A549 (cell line): ENCODE measurements at regions not wholly inside any gene's neighbourhood (a gene's known extent, or its start where the extent isn't known, plus 50 kb on each side); places are given as distances from the start of the nearest gene placed in this dataset.

Experiments
- ATAC-seq, 2 experiments: fragments of 200-7000 bp in 1 of 2; fragments of >200 bp in 1 of 2; cut with Nextera tagmentation in 1 of 2; cut with Tn5 transposase in 1 of 2; 3 replicates each; pipeline versions ENCODE4 v1.8.0 to v1.9.1; 2018 to 2020; ENCODE audit warnings: mild to moderate bottlenecking in 1 of 2, moderate library complexity in 1 of 2
- CTCF ChIA-PET: fragments of 300-600 bp; sonication (Branson Sonifier 250); formaldehyde crosslinking; extraction: SDS; loops from one replicate; lab custom pipeline; 2021; ENCODE audit warnings: antibody characterized with exemption, inconsistent platforms; lab: Yijun Ruan, JAX
- POLR2A ChIA-PET: fragments of 350-600 bp; formaldehyde crosslinking; extraction: SDS; loops from one replicate; lab custom pipeline; 2021; ENCODE audit warnings: antibody characterized with exemption, inconsistent platforms; lab: Yijun Ruan, JAX
- DNase-seq, 2 experiments: peaks; one replicate each; pipeline versions ENCODE4 v3.0.0 to v3.0.0-alpha.2; 2011 to 2016; ENCODE audit warnings: low read depth in 1 of 2, low spot score in 1 of 2
- FAIRE-seq: peaks from 2 replicates; lab custom pipeline; 2011; peaks lifted over from hg19 to GRCh38; lab: Jason Lieb, UNC
- H3K27ac ChIP-seq, 2 experiments: fragments of >200 bp; sonication (Bioruptor Twin); formaldehyde crosslinking; 3 replicates each; pipeline ENCODE4 v1.5.1; 2016 to 2017
- H3K4me1 ChIP-seq: fragments of >200 bp; sonication (Bioruptor Twin); formaldehyde crosslinking; 3 replicates; pipeline ENCODE4 v1.6.1; 2016
- H3K4me2 ChIP-seq: fragments of >200 bp; sonication (Bioruptor Twin); formaldehyde crosslinking; 3 replicates; pipeline ENCODE4 v1.6.1; 2016
- H3K4me3 ChIP-seq: fragments of >200 bp; sonication (Bioruptor Twin); formaldehyde crosslinking; 3 replicates; pipeline ENCODE4 v1.5.1; 2016
- H3K9me3 ChIP-seq: fragments of >200 bp; sonication (Bioruptor Twin); formaldehyde crosslinking; 3 replicates; pipeline ENCODE4 v1.6.1; 2016
- GATA3 ChIP-seq: IDR thresholded peaks from 2 replicates; pipeline ENCODE4 v1.6.1; 2012; ENCODE audit warnings: borderline replicate concordance
- HES2 ChIP-seq: fragments of >200 bp; sonication (Bioruptor Twin); formaldehyde crosslinking; IDR thresholded peaks from 2 replicates; pipeline ENCODE4 v1.6.1; 2016
- HEYL ChIP-seq: fragments of 250-450 bp; sonication (Bioruptor Pico); IDR thresholded peaks from 2 replicates; pipeline ENCODE4 v1.8.0; 2021; ENCODE audit warnings: mild to moderate bottlenecking, moderate library complexity
- KDM1A ChIP-seq: fragments of 200-600 bp; sonication (generic); IDR thresholded peaks from 2 replicates; pipeline ENCODE4 v1.6.1; 2016; ENCODE audit warnings: low read depth, mild to moderate bottlenecking
- KDM5A ChIP-seq: fragments of 200-600 bp; sonication (generic); IDR thresholded peaks from 2 replicates; pipeline ENCODE4 v1.6.1; 2016; ENCODE audit warnings: antibody characterized with exemption, mild to moderate bottlenecking
- MAFK ChIP-seq: fragments of 450-650 bp; IDR thresholded peaks from 2 replicates; pipeline ENCODE4 v1.6.1; 2014; ENCODE audit not compliant: partially characterized antibody
- NPAS2 ChIP-seq: fragments of 250-450 bp; sonication (Bioruptor Pico); IDR thresholded peaks from 2 replicates; pipeline ENCODE4 v1.8.0; 2022; ENCODE audit warnings: mild to moderate bottlenecking, moderate library complexity, borderline replicate concordance
- RARB ChIP-seq: fragments of 250-450 bp; sonication (Bioruptor Pico); IDR thresholded peaks from 2 replicates; pipeline ENCODE4 v1.8.0; 2021; ENCODE audit warnings: mild to moderate bottlenecking, moderate library complexity
- REST ChIP-seq: fragments of 200-600 bp; sonication (generic); IDR thresholded peaks from 2 replicates; pipeline ENCODE4 v1.6.1; 2016; ENCODE audit warnings: antibody characterized with exemption, mild to moderate bottlenecking, moderate library complexity
- RFX5 ChIP-seq: fragments of 450-650 bp; IDR thresholded peaks from 2 replicates; pipeline ENCODE4 v1.7.1; 2014; ENCODE audit warnings: antibody characterized with exemption, mild to moderate bottlenecking, moderate library complexity
- SREBF2 ChIP-seq: fragments of 450-650 bp; IDR thresholded peaks from 2 replicates; pipeline ENCODE4 v1.6.1; 2014; ENCODE audit warnings: mild to moderate bottlenecking, moderate library complexity
- TP53 ChIP-seq: fragments of 250-450 bp; sonication (Bioruptor Pico); IDR thresholded peaks from 2 replicates; pipeline ENCODE4 v1.5.0; 2021; ENCODE audit warnings: mild to moderate bottlenecking, moderate library complexity
- WGBS: methylation state at CpG from one replicate; pipeline ENCODE4 v1.1.6; 2017; ENCODE audit errors: missing lambda C conversion rate; 5-methylcytosine and 5-hydroxymethylcytosine counted together
- TF ChIP-seq, protein P1 (sequence below): fragments of 250-450 bp; sonication (Bioruptor Pico); IDR thresholded peaks from 2 replicates; pipeline ENCODE4 v1.5.0; 2021; ENCODE audit warnings: mild to moderate bottlenecking, moderate library complexity, borderline replicate concordance
- TF ChIP-seq, protein P2 (sequence below): fragments of >200 bp; sonication (Bioruptor Twin); formaldehyde crosslinking; IDR thresholded peaks from 3 replicates; pipeline ENCODE4 v1.5.1; 2016

DNA sequence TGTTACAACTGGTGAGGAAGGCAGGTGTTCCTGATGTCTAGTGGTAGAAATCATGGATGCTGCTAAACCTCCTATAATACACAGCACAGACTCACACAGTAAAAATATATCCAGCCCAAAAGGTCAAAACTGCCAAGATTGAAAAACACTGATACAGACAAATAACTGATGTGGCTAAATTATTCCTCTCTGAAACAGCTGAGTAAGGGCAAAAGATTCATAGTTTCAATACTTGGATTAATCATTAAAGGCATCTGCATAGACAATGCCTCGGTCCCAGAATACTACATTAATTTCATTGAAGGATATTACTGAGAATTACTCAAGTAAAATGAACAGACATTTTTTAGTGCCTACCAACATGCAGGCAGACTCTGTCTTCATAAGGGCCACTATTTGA, 180.7 kb upstream of the CRIM1 start:
- Histone ChIP-seq H3K4me3 (no peak overlapping the region), H3K4me2 (no peak overlapping the region), H3K27ac (no peak overlapping the region), H3K4me1 (no peaks in the 10 kb centered on the region), H3K9me3 (no peaks in the 10 kb centered on the region)
- no peak for ATAC-seq
- ChIA-PET CTCF (no interaction called here), POLR2A (no interaction called here)
- WGBS = 12% methylated on average over 1 of the region's 1 CpG
- no peak for DNase-seq
- FAIRE-seq = no peak
- no peak for TF ChIP-seq SREBF2
- TF ChIP-seq MAFK = peak; percentile 70

DNA sequence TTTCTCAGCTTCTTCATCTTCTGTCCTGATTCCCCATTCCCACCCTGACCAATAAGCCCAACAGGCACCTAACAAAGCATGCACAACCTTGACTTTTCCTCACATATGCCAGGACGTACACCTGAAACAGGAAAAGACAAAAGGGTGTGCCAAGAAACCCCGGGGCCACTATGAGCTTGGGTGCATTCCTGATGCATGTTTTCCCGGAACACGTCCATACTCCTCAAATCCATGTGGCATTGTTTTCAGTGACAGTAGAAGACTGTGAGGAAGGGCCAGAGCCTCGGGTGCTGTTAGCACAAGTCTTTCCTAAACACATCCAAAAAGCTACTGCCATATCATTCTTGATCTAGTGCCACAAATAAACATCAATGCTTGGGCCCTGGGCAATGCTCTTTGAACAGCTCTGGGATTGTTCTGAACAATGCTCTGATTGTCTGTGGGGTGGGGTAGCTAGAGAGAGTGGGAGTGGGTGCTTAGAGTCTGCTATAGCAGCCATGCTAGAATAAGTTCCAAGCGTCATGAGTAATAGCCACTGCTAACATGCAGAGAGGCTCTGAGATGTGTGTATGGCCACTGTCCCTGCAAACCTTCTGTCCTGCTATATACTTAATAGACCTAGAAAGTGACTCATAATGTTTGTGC, 181.7 kb upstream of the CRIM1 start:
- TF ChIP-seq HES2 (no peak), TP53 (CRISPR knock-in tag) (no peak), REST (no peak), RFX5 (no peak), RARB (CRISPR knock-in tag) (no peak), NPAS2 (no peak), KDM5A (no peak), SREBF2 (no peak), KDM1A (no peak), GATA3 (no peak)
- TF ChIP-seq, protein P1, sequence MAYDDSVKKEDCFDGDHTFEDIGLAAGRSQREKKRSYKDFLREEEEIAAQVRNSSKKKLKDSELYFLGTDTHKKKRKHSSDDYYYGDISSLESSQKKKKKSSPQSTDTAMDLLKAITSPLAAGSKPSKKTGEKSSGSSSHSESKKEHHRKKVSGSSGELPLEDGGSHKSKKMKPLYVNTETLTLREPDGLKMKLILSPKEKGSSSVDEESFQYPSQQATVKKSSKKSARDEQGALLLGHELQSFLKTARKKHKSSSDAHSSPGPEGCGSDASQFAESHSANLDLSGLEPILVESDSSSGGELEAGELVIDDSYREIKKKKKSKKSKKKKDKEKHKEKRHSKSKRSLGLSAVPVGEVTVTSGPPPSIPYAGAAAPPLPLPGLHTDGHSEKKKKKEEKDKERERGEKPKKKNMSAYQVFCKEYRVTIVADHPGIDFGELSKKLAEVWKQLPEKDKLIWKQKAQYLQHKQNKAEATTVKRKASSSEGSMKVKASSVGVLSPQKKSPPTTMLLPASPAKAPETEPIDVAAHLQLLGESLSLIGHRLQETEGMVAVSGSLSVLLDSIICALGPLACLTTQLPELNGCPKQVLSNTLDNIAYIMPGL (CRISPR knock-in tag) = no peak
- ATAC-seq (no peak), FAIRE-seq (no peak), DNase-seq (no peak)
- Histone ChIP-seq H3K4me2 (no peak overlapping the region), H3K4me3 (no peak overlapping the region), H3K4me1 (no peaks in the 10 kb centered on the region), H3K27ac (no peak overlapping the region), H3K9me3 (no peaks in the 10 kb centered on the region)
- 16% methylated on average over 6 of the region's 6 CpGs for WGBS
- CTCF ChIA-PET = interaction anchor here (0.6 kb wide), 1 partner anchor 490 kb away, joined by 3 read pairs; no protein-coding TSS in a partner anchor
- POLR2A ChIA-PET = no interaction called here

DNA sequence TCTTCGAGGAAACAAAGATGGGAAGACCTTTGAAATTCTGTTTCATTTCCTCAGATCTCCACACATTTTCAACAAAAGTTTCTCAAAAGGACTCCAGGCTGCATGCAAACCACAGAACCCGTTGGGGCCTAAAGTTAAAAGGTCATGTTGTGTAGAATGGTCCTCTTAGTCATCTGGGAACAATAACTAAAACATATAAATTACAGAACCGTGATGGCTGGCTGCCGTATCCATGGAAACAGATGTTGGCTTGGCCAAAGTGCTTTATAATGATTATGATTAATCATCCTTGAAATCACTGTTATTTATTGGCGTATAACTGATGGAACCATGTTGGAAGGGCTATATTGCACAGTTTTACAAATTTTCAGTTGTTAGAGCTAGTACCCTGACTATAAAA, 182.8 kb upstream of the CRIM1 start:
- no peaks in the 10 kb centered on the region for H3K9me3 ChIP-seq
- ChIA-PET POLR2A (no interaction called here), CTCF (no interaction called here)
- H3K4me2 ChIP-seq = no peak overlapping the region
- FAIRE-seq = no peak
- TF ChIP-seq HES2 = no peak
- TF ChIP-seq, protein P2, sequence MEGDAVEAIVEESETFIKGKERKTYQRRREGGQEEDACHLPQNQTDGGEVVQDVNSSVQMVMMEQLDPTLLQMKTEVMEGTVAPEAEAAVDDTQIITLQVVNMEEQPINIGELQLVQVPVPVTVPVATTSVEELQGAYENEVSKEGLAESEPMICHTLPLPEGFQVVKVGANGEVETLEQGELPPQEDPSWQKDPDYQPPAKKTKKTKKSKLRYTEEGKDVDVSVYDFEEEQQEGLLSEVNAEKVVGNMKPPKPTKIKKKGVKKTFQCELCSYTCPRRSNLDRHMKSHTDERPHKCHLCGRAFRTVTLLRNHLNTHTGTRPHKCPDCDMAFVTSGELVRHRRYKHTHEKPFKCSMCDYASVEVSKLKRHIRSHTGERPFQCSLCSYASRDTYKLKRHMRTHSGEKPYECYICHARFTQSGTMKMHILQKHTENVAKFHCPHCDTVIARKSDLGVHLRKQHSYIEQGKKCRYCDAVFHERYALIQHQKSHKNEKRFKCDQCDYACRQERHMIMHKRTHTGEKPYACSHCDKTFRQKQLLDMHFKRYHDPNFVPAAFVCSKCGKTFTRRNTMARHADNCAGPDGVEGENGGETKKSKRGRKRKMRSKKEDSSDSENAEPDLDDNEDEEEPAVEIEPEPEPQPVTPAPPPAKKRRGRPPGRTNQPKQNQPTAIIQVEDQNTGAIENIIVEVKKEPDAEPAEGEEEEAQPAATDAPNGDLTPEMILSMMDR = no peak
- TF ChIP-seq HEYL = no peak
- no peak overlapping the region for H3K27ac ChIP-seq
- H3K4me3 ChIP-seq = no peak overlapping the region
- H3K4me1 ChIP-seq = no peaks in the 10 kb centered on the region
- no peak for ATAC-seq
- WGBS = 27% methylated on average over 5 of the region's 5 CpGs
- DNase-seq = no peak
